GM12873 (cell line): ENCODE measurements at regions not wholly inside any gene's neighbourhood (a gene's known extent, or its start where the extent isn't known, plus 50 kb on each side); places are given as distances from the start of the nearest gene placed in this dataset.

ENCODE experiments used
- TF ChIP-seq, protein P1 (sequence below): IDR thresholded peaks from 2 replicates; pipeline ENCODE4 v1.5.1; 2012; ENCODE audit warnings: low read depth, mild to moderate bottlenecking, moderate library complexity, low read length, control low read depth; ENCODE audit not compliant: insufficient read depth; ENCODE audit errors: missing control alignments

DNA sequence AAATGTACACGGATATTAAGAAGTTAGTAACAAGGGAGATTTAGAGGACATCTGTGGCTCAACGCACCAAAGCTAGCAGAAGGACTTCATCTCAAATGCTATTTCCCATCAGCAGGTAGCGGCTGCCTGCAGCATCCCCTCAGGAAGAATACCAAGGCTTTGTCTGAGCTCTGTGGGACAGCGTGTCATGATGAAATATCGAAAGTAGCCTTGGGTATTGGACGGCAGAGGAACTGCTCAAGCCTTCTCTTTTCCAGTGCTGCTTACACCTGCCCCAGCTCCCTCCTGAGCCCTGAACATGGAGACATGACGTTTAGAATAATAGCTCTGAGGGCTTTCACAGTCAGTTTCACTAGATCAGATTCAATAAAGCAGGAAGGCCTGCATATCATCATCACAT lies 241.6 kb downstream of the SUCLG1 start:
- TF ChIP-seq, protein P1, sequence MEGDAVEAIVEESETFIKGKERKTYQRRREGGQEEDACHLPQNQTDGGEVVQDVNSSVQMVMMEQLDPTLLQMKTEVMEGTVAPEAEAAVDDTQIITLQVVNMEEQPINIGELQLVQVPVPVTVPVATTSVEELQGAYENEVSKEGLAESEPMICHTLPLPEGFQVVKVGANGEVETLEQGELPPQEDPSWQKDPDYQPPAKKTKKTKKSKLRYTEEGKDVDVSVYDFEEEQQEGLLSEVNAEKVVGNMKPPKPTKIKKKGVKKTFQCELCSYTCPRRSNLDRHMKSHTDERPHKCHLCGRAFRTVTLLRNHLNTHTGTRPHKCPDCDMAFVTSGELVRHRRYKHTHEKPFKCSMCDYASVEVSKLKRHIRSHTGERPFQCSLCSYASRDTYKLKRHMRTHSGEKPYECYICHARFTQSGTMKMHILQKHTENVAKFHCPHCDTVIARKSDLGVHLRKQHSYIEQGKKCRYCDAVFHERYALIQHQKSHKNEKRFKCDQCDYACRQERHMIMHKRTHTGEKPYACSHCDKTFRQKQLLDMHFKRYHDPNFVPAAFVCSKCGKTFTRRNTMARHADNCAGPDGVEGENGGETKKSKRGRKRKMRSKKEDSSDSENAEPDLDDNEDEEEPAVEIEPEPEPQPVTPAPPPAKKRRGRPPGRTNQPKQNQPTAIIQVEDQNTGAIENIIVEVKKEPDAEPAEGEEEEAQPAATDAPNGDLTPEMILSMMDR = no peak

DNA sequence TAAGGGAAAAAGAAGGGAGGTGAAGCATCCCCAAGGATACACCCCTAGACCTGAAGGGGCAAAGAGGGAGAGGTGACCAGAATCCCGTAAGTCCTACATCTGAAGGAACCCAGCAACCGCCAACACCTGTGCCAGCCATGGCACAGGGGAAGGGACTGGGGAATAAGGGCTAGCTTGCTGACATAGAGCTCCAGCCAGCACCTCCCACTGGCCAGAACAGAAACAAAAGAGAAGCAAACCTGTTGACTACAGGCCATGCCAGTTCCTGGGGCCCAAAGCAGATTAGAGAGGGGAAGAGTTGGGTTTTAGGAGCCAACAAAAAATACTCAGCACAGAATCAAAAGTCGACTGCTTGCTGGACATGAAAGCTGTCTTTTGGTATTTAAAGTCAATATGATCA lies 244.6 kb downstream of the SUCLG1 start:
- TF ChIP-seq, protein P1 = no peak

DNA sequence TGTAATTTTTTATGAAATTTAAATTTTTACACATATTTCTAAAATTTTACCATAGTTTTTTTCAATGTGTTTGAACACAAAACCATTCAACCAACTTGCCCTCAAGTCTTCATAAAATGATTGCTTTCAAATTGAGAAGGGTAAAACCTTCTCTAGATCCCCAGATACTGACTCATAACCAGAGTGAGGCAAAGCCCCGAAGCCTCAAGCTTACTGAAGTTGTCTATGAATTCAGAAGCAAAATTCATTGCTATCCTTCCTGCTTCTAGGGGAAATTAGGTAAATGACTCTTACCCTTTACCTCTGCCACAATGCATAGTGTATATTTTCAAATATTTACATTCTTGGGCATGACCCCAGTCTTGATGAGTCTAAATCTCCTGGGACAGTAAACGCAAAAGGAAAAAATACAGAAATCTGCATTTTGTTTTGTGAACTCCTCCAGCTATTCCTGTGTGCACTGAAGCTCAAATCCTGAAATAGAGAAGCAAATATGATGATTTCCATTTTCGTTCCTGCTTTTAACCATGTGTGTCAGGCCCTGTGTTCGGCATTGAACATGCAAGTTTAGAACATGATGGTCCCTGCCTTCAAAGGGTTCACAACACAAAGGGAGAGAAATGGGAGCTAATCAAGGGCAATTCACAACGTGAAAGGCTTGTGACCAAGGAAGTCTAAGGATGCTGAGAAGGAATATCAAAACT lies 246.3 kb downstream of the SUCLG1 start:
- TF ChIP-seq, protein P1 = no peak

DNA sequence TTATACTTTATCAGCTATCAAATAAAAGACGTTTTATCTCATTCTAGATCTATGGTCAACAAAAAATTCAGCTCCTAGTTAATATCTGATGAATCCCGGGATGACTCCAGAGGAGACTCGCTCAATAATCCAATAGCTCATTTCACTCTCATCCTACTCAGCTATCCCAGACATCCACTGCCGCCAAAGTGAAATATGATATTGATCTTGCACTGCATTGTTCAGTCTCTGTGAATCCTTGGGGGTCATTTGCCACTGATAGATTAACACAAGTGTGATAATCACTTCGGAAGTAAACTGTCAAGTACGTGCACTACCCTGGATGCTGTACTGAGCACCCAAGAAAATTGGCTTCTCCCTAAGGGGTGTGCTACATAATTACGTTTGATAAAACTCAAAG lies 249.1 kb downstream of the SUCLG1 start:
- TF ChIP-seq, protein P1 = no peak

DNA sequence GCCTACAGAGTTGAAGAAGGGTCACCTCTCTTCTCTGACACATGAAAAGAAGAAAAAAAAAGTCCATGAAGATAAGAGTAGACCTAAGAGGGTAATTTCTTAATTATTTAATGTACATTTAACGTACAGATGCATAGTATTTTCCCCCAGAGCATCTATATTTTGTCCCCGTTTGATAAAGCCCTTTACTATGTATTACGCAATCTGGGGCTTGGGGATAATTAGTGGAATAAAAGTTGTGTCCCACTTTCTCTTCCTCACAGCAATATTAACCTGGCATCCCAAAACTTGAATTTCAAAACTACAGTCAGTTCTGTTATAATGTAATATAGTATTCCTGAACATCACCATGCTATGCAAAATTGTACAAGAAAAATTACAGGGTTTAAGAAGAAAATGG lies 254.1 kb downstream of the SUCLG1 start:
- TF ChIP-seq, protein P1 = no peak

DNA sequence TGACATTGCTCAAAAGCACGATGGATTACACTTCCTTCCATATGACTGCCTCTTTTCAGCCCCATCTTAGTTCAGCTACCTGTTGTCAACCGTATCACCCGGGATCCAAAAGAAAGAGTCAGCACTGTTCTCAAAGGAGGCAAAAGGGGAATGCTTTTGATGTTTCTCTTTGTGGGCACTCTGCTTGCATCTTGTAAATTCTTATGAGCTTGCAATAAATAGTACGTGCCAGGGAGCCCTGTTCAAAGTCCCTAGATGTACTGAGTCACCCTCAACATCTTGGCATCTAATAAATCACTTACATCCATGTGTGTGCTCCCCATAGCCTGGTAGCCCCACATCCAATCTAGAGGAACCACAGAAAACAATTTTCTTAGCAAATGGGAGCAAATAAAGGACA lies 256.9 kb downstream of the SUCLG1 start:
- TF ChIP-seq, protein P1 = no peak

DNA sequence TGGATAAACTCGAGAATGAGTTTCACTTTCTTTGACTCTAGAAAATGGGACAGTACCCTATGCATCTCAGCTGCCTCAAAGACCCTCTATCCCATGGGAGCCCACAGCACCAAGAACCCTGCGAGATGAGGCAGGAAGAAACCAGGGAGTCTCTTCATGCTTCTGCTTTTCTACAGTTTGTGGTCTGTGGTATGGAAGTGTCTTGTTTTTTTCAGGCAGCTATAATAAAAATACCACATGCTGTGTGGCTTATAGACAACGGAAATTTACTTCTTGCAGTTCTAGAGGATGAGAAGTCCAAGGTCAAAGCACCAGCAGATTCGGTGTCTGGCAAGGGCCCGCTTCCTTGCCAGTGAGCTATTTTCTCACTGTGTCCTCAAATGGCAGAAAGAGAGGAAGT lies 257.9 kb downstream of the SUCLG1 start:
- TF ChIP-seq, protein P1 = no peak
